Fibroblast of pulmonary artery (primary cell): ENCODE measurements at regions not wholly inside any gene's neighbourhood (a gene's known extent, or its start where the extent isn't known, plus 50 kb on each side); places are given as distances from the start of the nearest gene placed in this dataset.
A peak's percentile ranks its signal among the peaks of the same experiment; 100 is the strongest.

Source experiments
- DNase-seq: peaks from one replicate; pipeline ENCODE4 v3.0.0-alpha.2; 2010; ENCODE audit warnings: low read depth
- H3K4me3 ChIP-seq: replicated peaks from 2 replicates; pipeline ENCODE4 v1.5.1; 2011; ENCODE audit warnings: low read depth, mild to moderate bottlenecking, control low read depth, low read length, moderate library complexity
- CTCF ChIP-seq: IDR thresholded peaks from 2 replicates; pipeline ENCODE4 v1.5.1; 2011; ENCODE audit warnings: mild to moderate bottlenecking, control low read depth, low read length, inconsistent platforms; ENCODE audit errors: missing control alignments

DNA sequence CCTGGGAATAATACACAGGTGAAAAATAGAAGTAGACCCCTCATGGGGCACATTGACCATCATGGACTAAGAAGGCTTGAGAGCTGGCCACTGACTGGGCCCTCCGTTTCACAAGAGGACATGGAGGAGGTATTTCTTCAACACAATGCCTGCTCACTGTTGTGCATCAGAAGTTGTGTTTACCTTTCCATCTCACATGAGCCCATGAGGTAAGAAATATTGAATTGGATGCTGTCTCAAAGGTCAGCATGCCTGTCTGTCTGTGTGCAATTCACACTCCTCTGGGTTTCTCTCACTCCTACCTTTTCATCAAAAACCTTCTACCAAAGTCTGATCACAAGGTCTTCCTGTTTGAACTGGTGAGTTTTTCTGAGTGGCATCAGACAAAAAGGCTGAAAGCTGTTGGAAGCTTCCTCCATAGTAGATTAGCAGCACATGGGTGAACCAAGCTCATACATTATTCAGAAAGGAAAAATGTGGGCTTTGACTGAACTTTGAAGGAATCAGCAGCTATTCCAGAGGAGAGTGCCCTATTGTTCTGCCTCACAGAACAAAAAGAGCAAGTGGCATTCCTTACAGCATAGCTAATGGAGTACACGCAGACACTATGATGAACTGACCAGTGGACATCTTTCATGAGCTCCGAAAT, 143.2 kb upstream of the RND3 start:
- TF ChIP-seq CTCF = no peak
- DNase-seq = peak; percentile 86
- no peak overlapping the region for H3K4me3 ChIP-seq

GRCh38 chr2:150627526-150627925, 140.1 kb upstream of the RND3 start:
- no peak for TF ChIP-seq CTCF
- no peak overlapping the region for H3K4me3 ChIP-seq
- DNase-seq = no peak

DNA sequence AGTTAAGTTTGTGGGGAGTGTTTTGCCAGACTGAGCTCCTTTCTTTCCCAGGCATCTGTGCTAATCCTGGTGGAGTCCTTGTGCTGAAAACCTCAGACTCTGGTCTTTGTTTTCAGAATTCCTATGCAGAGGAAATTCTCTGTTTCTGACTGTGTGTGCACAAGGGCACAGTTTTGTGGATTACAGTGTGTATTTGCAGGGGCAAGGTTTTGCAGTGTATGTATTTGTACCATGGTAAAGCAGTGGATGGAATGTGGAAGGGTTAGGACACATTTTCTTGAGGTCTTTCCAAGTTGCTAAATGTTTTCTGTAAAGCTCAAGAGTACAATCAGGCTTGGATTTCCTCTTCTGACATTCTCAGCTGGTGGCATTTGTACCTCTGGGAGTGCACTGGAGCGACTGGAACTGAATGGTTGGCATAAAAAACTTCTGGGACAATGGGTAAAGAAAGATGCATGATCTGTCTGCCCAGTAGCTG, 139.5 kb upstream of the RND3 start:
- no peak for TF ChIP-seq CTCF
- DNase-seq = peak; percentile 53

GRCh38 chr2:150625741-150626140, 138.3 kb upstream of the RND3 start:
- no peak for DNase-seq
- H3K4me3 ChIP-seq = no peak overlapping the region
- TF ChIP-seq CTCF = no peak

More for the DNA sequence above, 139.5 kb upstream of the RND3 start:
- H3K4me3 ChIP-seq = no peak overlapping the region

GRCh38 chr2:150625303-150625702, 137.8 kb upstream of the RND3 start:
- no peak overlapping the region for H3K4me3 ChIP-seq
- no peak for TF ChIP-seq CTCF
- DNase-seq = no peak

- peak; percentile 56 for DNase-seq
- H3K4me3 ChIP-seq = no peak overlapping the region
- TF ChIP-seq CTCF = no peak
These were observed 136.5 kb upstream of the RND3 start for GRCh38 chr2:150624001-150624401.
